Islet precursor cell (in vitro differentiated cells): ENCODE measurements at regions not wholly inside any gene's neighbourhood (a gene's known extent, or its start where the extent isn't known, plus 50 kb on each side); places are given as distances from the start of the nearest gene placed in this dataset.

Experiments used
- DNase-seq: peaks from one replicate; pipeline ENCODE4 v3.0.0-alpha.2; 2018

GRCh38 chr3:16118396-16118795 lies 56.1 kb upstream of the GALNT15 start:
- no peak for DNase-seq

- no peak for DNase-seq
Measured at GRCh38 chr3:16119887-16120286, 54.6 kb upstream of the GALNT15 start.

GRCh38 chr3:16121391-16121790 lies 53.1 kb upstream of the GALNT15 start:
- no peak for DNase-seq

GRCh38 chr3:16122155-16122554 lies 52.3 kb upstream of the GALNT15 start:
- no peak for DNase-seq

GRCh38 chr3:16122661-16123060 lies 51.8 kb upstream of the GALNT15 start:
- DNase-seq, result no peak

- no peak for DNase-seq
Measured at GRCh38 chr3:16124636-16125035, 49.8 kb upstream of the GALNT15 start.
